ENCODE measurements at regions not wholly inside any gene's neighbourhood (a gene's known extent, or its start where the extent isn't known, plus 50 kb on each side); places are given as distances from the start of the nearest gene placed in this dataset.

DNA sequence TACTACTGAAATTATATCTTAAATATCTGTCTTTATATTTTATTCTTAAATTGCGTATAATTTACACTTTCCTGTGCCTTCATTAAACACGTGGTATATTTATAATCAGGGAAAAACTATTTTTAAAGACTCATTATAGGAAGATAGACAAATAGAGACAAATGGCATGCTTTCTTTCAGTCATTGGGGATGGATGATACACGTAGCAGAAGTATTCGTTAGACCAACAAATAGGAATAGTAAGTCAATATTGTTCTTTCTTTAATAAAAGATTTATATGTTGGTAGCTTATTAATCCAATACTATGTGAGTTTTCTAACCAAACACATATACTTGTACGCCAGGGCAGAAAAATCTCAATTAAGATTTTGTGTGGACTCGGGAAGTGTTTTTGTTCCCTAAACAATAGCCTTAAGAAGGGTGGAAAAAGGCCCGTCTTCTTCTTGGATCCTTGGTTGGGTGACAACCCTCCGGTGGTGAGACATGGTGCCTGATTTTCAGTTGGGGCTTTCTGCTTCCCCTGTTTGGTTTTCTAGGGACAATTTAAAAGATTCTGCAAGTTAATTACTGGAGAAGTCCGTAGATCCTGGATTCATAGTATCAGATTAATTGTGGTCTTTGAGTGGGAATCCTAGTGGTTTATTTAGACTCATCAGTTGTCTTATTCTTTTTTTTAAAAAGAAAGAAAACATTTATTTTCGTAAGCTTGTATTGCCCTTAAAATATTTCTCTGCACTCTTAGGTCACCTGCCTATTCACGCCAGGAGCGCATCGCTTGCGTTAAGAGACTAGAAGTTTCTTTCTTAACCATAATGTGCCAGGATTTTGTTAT, 83.5 kb upstream of the WNT7B start:
- Histone ChIP-seq H2BK15ac (ENCODE audit: low read depth, low read length) (no peak overlapping the region), H3K4ac (ENCODE audit: low read depth, low read length) (no peak overlapping the region), H4K20me1 (ENCODE audit: insufficient read depth, low read length) (no peaks in the 10 kb centered on the region), H3K27me3 (ENCODE audit: control insufficient read depth, insufficient read depth, low read length) (no peaks in the 10 kb centered on the region), H3K4me3 (ENCODE audit: insufficient read depth, low read depth, low read length) (no peak overlapping the region), H3K79me1 (ENCODE audit: low read depth in 1 of 2, low read length in 2 of 2) (peaks cover 30 to 73% of the 10 kb centered on the region in 2 experiments), H3K18ac (ENCODE audit: low read depth, low read length) (no peak overlapping the region), H3K9me3 (ENCODE audit: control insufficient read depth, insufficient read depth, low read length) (no peaks in the 10 kb centered on the region), H3K23ac (ENCODE audit: low read depth, low read length) (no peak overlapping the region), H4K91ac (ENCODE audit: insufficient read depth, low read depth, low read length) (no peak overlapping the region), H3K27ac (ENCODE audit: insufficient read depth, low read length) (no peak overlapping the region), H3K4me1 (ENCODE audit: control insufficient read depth, insufficient read depth, low read length) (peaks cover 9% of the 10 kb centered on the region), H3K4me2 (ENCODE audit: low read depth, low read length) (no peak overlapping the region), H4K8ac (ENCODE audit: low read depth in 2 of 2, low read length in 2 of 2) (no peak overlapping the region), H3K36me3 (ENCODE audit: control insufficient read depth, insufficient read depth, low read length) (peaks cover 5% of the 10 kb centered on the region; the same call in 1 of the 2 replicates), H4K5ac (ENCODE audit: low read depth, low read length) (no peak overlapping the region), H2AK5ac (ENCODE audit: low read depth, low read length) (no peak overlapping the region), H3K9ac (ENCODE audit: low read depth, low read length) (no peak overlapping the region), H2AFZ (replicated peaks; ENCODE audit: low read length, poor library complexity) (no peak overlapping the region), H2BK120ac (ENCODE audit: low read depth, low read length) (no peak overlapping the region), H3K9me1 (ENCODE audit: insufficient read depth, low read length) (no peaks in the 10 kb centered on the region), H3K56ac (ENCODE audit: extremely low read depth, insufficient read depth, low read length) (no peak overlapping the region), H3K14ac (replicated peaks; ENCODE audit: low read depth, low read length) (no peak overlapping the region), H2AK9ac (replicated peaks; ENCODE audit: low read depth, low read length, poor library complexity) (no peak overlapping the region), H2BK20ac (ENCODE audit: low read depth, low read length) (no peak overlapping the region), H2BK5ac (ENCODE audit: low read depth, low read length, poor library complexity, severe bottlenecking) (no peak overlapping the region)
- dilution Hi-C loops (cut with HindIII; ENCODE audit: low sequenced_read_pairs, unreplicated experiment): no loop called here
- ATAC-seq (ENCODE audit: low read depth): no peak
- POLR2A ChIA-PET (ENCODE audit: unreplicated experiment): interaction anchor here (0.6 kb wide), 1 partner anchor 10 kb away, joined by 3 read pairs; no protein-coding TSS in a partner anchor
- intact Hi-C loops (cut with micrococcal nuclease): no loop called here
- in situ Hi-C loops (cut with MboI; ENCODE audit: low sequenced_read_pairs): no loop called here
- no peak for DNase-seq
- TF ChIP-seq MAZ (IDR thresholded peaks at IDR 0.05; ENCODE audit: borderline replicate concordance, low read depth, low read length) (no peak), MAFK (IDR thresholded peaks at IDR 0.05; ENCODE audit: low read depth, low read length) (no peak), RCOR1 (IDR thresholded peaks at IDR 0.05; ENCODE audit: insufficient replicate concordance, low read length) (no peak), FOS (IDR thresholded peaks at IDR 0.05; ENCODE audit: low read depth, low read length) (no peak), RFX5 (IDR thresholded peaks at IDR 0.05; ENCODE audit: low read depth, low read length) (no peak), BHLHE40 (IDR thresholded peaks at IDR 0.05; ENCODE audit: low read depth, low read length) (no peak), NFE2L2 (IDR thresholded peaks at IDR 0.05; ENCODE audit: low read depth, low read length) (no peak), MXI1 (IDR thresholded peaks at IDR 0.05; ENCODE audit: borderline replicate concordance, low read depth, low read length) (no peak), RAD21 (IDR thresholded peaks at IDR 0.05; ENCODE audit: low read length) (no peak)
- TF ChIP-seq, protein P1, sequence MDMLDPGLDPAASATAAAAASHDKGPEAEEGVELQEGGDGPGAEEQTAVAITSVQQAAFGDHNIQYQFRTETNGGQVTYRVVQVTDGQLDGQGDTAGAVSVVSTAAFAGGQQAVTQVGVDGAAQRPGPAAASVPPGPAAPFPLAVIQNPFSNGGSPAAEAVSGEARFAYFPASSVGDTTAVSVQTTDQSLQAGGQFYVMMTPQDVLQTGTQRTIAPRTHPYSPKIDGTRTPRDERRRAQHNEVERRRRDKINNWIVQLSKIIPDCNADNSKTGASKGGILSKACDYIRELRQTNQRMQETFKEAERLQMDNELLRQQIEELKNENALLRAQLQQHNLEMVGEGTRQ (IDR thresholded peaks at IDR 0.05; ENCODE audit: low read depth, low read length): no peak
- TF ChIP-seq, protein P2, sequence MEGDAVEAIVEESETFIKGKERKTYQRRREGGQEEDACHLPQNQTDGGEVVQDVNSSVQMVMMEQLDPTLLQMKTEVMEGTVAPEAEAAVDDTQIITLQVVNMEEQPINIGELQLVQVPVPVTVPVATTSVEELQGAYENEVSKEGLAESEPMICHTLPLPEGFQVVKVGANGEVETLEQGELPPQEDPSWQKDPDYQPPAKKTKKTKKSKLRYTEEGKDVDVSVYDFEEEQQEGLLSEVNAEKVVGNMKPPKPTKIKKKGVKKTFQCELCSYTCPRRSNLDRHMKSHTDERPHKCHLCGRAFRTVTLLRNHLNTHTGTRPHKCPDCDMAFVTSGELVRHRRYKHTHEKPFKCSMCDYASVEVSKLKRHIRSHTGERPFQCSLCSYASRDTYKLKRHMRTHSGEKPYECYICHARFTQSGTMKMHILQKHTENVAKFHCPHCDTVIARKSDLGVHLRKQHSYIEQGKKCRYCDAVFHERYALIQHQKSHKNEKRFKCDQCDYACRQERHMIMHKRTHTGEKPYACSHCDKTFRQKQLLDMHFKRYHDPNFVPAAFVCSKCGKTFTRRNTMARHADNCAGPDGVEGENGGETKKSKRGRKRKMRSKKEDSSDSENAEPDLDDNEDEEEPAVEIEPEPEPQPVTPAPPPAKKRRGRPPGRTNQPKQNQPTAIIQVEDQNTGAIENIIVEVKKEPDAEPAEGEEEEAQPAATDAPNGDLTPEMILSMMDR (conservative IDR thresholded peaks at IDR 0.05; ENCODE audit: low read depth, low read length): no peak
- TF ChIP-seq, protein P3, sequence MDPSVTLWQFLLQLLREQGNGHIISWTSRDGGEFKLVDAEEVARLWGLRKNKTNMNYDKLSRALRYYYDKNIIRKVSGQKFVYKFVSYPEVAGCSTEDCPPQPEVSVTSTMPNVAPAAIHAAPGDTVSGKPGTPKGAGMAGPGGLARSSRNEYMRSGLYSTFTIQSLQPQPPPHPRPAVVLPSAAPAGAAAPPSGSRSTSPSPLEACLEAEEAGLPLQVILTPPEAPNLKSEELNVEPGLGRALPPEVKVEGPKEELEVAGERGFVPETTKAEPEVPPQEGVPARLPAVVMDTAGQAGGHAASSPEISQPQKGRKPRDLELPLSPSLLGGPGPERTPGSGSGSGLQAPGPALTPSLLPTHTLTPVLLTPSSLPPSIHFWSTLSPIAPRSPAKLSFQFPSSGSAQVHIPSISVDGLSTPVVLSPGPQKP (IDR thresholded peaks at IDR 0.05; ENCODE audit: borderline replicate concordance, low read depth, low read length): no peak
- CTCF ChIA-PET: no interaction called here
- BruUV-seq (replicated peaks): no TSS peak
- 100% methylated on average over 1 of the region's 14 CpGs; no CpG with 5 or more reads in 1 of the 2 experiments for WGBS, 2 experiments (ENCODE audit: extremely low coverage in 2 of 2, insufficient read length in 1 of 2)

Measured in IMR-90 (cell line).